IMR-90 (cell line): ENCODE measurements at regions not wholly inside any gene's neighbourhood (a gene's known extent, or its start where the extent isn't known, plus 50 kb on each side); places are given as distances from the start of the nearest gene placed in this dataset.
A peak's percentile ranks its signal among the peaks of the same experiment; 100 is the strongest.

ENCODE experiments used
- ATAC-seq: fragments of 200-7000 bp; cut with Tn5 transposase; 2 replicates; pipeline ENCODE4 v1.9.1; 2020; ENCODE audit warnings: low read depth, mild to moderate bottlenecking, moderate library complexity
- BruUV-seq: library from RNA; stranded (reverse); fragments of 400-500 nt; replicated peaks from 2 replicates; lab custom pipeline; 2021; lab: Mats Ljungman, UMichigan
- CTCF ChIA-PET: fragments of 300-600 bp; formaldehyde crosslinking; extraction: SDS; loops from one replicate; lab custom pipeline; 2021; ENCODE audit warnings: antibody characterized with exemption; lab: Yijun Ruan, JAX
- POLR2A ChIA-PET: fragments of 300-600 bp; sonication (Branson Sonifier 250); formaldehyde crosslinking; loops from one replicate; lab custom pipeline; 2022; ENCODE audit warnings: antibody characterized with exemption; ENCODE audit not compliant: unreplicated experiment; lab: Charles Lee
- DNase-seq: peaks from one replicate; pipeline ENCODE4 v3.0.0; 2013
- H2AFZ ChIP-seq: replicated peaks from 2 replicates; pipeline ENCODE3; 2013; ENCODE audit warnings: low read length, mild to moderate bottlenecking; ENCODE audit not compliant: poor library complexity
- H2AK5ac ChIP-seq: 2 replicates; pipeline ENCODE4 v1.6.1; 2013; ENCODE audit warnings: low read depth, low read length, inconsistent platforms
- H2AK9ac ChIP-seq: replicated peaks from 2 replicates; pipeline ENCODE3; 2013; ENCODE audit warnings: mild to moderate bottlenecking, low read depth, low read length, moderate library complexity; ENCODE audit not compliant: poor library complexity
- H2BK120ac ChIP-seq: 2 replicates; pipeline ENCODE4 v1.6.1; 2013; ENCODE audit warnings: low read depth, low read length, inconsistent platforms
- H2BK15ac ChIP-seq: 3 replicates; pipeline ENCODE4 v1.6.1; 2013; ENCODE audit warnings: low read depth, low read length, inconsistent platforms
- H2BK20ac ChIP-seq: 2 replicates; pipeline ENCODE4 v1.6.1; 2013; ENCODE audit warnings: low read depth, mild to moderate bottlenecking, inconsistent platforms, low read length, moderate library complexity
- H2BK5ac ChIP-seq: 2 replicates; pipeline ENCODE4 v1.6.1; 2013; ENCODE audit warnings: mild to moderate bottlenecking, low read depth, low read length, inconsistent platforms; ENCODE audit not compliant: poor library complexity, severe bottlenecking
- H3K14ac ChIP-seq: replicated peaks from 2 replicates; pipeline ENCODE4 v1.6.1; 2013; ENCODE audit warnings: low read depth, low read length, inconsistent platforms
- H3K18ac ChIP-seq: 2 replicates; pipeline ENCODE4 v1.6.1; 2013; ENCODE audit warnings: low read depth, low read length, control low read depth
- H3K23ac ChIP-seq: 2 replicates; pipeline ENCODE4 v1.6.1; 2013; ENCODE audit warnings: low read depth, low read length, inconsistent platforms
- H3K27ac ChIP-seq: 2 replicates; pipeline ENCODE4 v1.5.1; 2013; ENCODE audit warnings: mild to moderate bottlenecking, control low read depth, low read length; ENCODE audit not compliant: insufficient read depth
- H3K27me3 ChIP-seq: 2 replicates; pipeline ENCODE4 v1.6.1; 2013; ENCODE audit warnings: low read length; ENCODE audit not compliant: control insufficient read depth, insufficient read depth
- H3K36me3 ChIP-seq: 2 replicates; pipeline ENCODE4 v1.6.1; 2013; ENCODE audit warnings: low read length, mixed read lengths; ENCODE audit not compliant: control insufficient read depth, insufficient read depth
- H3K4ac ChIP-seq: 2 replicates; pipeline ENCODE4 v1.6.1; 2013; ENCODE audit warnings: low read depth, low read length, inconsistent platforms
- H3K4me1 ChIP-seq: 2 replicates; pipeline ENCODE4 v1.6.1; 2013; ENCODE audit warnings: low read length, mixed read lengths; ENCODE audit not compliant: control insufficient read depth, insufficient read depth
- H3K4me2 ChIP-seq: 2 replicates; pipeline ENCODE4 v1.6.1; 2013; ENCODE audit warnings: low read depth, mild to moderate bottlenecking, control low read depth, low read length, moderate library complexity
- H3K4me3 ChIP-seq: 2 replicates; pipeline ENCODE4 v1.5.1; 2013; ENCODE audit warnings: low read depth, mild to moderate bottlenecking, control low read depth, low read length, moderate library complexity; ENCODE audit not compliant: insufficient read depth
- H3K56ac ChIP-seq: 2 replicates; pipeline ENCODE4 v1.6.1; 2013; ENCODE audit warnings: low read length, inconsistent platforms; ENCODE audit not compliant: insufficient read depth; ENCODE audit errors: extremely low read depth
- H3K79me1 ChIP-seq, 2 experiments: 2 replicates each; pipeline ENCODE4 v1.6.1; 2013; ENCODE audit warnings: low read length in 2 of 2, inconsistent platforms in 1 of 2, low read depth in 1 of 2
- H3K9ac ChIP-seq: 2 replicates; pipeline ENCODE4 v1.6.1; 2013; ENCODE audit warnings: low read depth, low read length, control low read depth
- H3K9me1 ChIP-seq: 2 replicates; pipeline ENCODE4 v1.6.1; 2013; ENCODE audit warnings: low read length, inconsistent platforms; ENCODE audit not compliant: insufficient read depth
- H3K9me3 ChIP-seq: 2 replicates; pipeline ENCODE4 v1.6.1; 2013; ENCODE audit warnings: low read length; ENCODE audit not compliant: control insufficient read depth, insufficient read depth
- H4K20me1 ChIP-seq: 2 replicates; pipeline ENCODE4 v1.6.1; 2013; ENCODE audit warnings: low read length, inconsistent platforms; ENCODE audit not compliant: insufficient read depth
- H4K5ac ChIP-seq: 2 replicates; pipeline ENCODE4 v1.6.1; 2013; ENCODE audit warnings: mild to moderate bottlenecking, low read depth, low read length, control low read depth
- H4K8ac ChIP-seq, 2 experiments: 2 replicates each; pipeline ENCODE4 v1.6.1; 2013; ENCODE audit warnings: low read depth in 2 of 2, low read length in 2 of 2, control low read depth in 1 of 2, inconsistent platforms in 1 of 2
- H4K91ac ChIP-seq: 2 replicates; pipeline ENCODE4 v1.6.1; 2013; ENCODE audit warnings: low read depth, low read length, inconsistent platforms; ENCODE audit not compliant: insufficient read depth
- BHLHE40 ChIP-seq: fragments of 150-350 bp; IDR thresholded peaks from 2 replicates; pipeline ENCODE4 v1.6.1; 2016; ENCODE audit warnings: mild to moderate bottlenecking, low read depth, low read length
- CEBPB ChIP-seq: IDR thresholded peaks from 2 replicates; pipeline ENCODE4 v1.6.1; 2012; ENCODE audit warnings: low read depth, low read length, improper control_type of control experiment
- CHD1 ChIP-seq: IDR thresholded peaks from 2 replicates; pipeline ENCODE4 v1.6.1; 2012; ENCODE audit warnings: low read depth, low read length, improper control_type of control experiment
- CTCF ChIP-seq: conservative IDR thresholded peaks from 2 replicates; pipeline ENCODE4 v1.5.1; 2012; ENCODE audit warnings: mild to moderate bottlenecking, low read depth, low read length, improper control_type of control experiment
- ELK1 ChIP-seq: fragments of 150-350 bp; IDR thresholded peaks from 2 replicates; pipeline ENCODE4 v1.6.1; 2016; ENCODE audit warnings: low read depth, mild to moderate bottlenecking, low read length, moderate library complexity, borderline replicate concordance
- FOS ChIP-seq: fragments of 150-350 bp; IDR thresholded peaks from 2 replicates; pipeline ENCODE4 v1.6.1; 2016; ENCODE audit warnings: low read depth, low read length
- MXI1 ChIP-seq: IDR thresholded peaks from 2 replicates; pipeline ENCODE4 v1.6.1; 2012; ENCODE audit warnings: low read depth, mild to moderate bottlenecking, low read length, moderate library complexity, borderline replicate concordance
- NFE2L2 ChIP-seq: fragments of 150-350 bp; IDR thresholded peaks from 2 replicates; pipeline ENCODE4 v1.6.1; 2016; ENCODE audit warnings: low read depth, mild to moderate bottlenecking, low read length
- POLR2A ChIP-seq: IDR thresholded peaks from 2 replicates; pipeline ENCODE4 v1.6.1; 2012; ENCODE audit warnings: mild to moderate bottlenecking, low read depth, low read length
- USF2 ChIP-seq: fragments of 150-350 bp; IDR thresholded peaks from 2 replicates; pipeline ENCODE4 v1.6.1; 2017; ENCODE audit warnings: mild to moderate bottlenecking, antibody characterized with exemption, low read length, low read depth
- WGBS, 2 experiments: methylation state at CpG; one replicate each; pipeline versions ENCODE4 v1.1.5 to v1.1.7; 2013; ENCODE audit warnings: missing lambda C conversion rate in 2 of 2; ENCODE audit not compliant: insufficient read length in 1 of 2; ENCODE audit errors: extremely low coverage in 2 of 2; 5-methylcytosine and 5-hydroxymethylcytosine counted together
- dilution Hi-C: fragments of 300-500 bp; cut with HindIII; formaldehyde crosslinking; loops from one replicate; pipeline ENCODE4 v1.14.3; 2018; ENCODE audit warnings: low sequenced_read_pairs; ENCODE audit not compliant: unreplicated experiment
- in situ Hi-C: fragments of 300-500 bp; cut with MboI; formaldehyde crosslinking; loops from 3 replicates; pipeline ENCODE4 v1.14.3; 2019; ENCODE audit warnings: low sequenced_read_pairs, inconsistent platforms, mixed read lengths
- intact Hi-C: fragments of 100-400 bp; cut with micrococcal nuclease; formaldehyde crosslinking; loops from 2 replicates; pipeline ENCODE4 v1.10.0; 2022

GRCh38 chr20:19932170-19932667 lies 84.9 kb upstream of the NAA20 start:
- in situ Hi-C loops (no loop called here), dilution Hi-C loops (no loop called here), intact Hi-C loops (no loop called here)
- no peaks in the 10 kb centered on the region for H3K9me3 ChIP-seq
- H2BK20ac ChIP-seq = peak overlapping the region; percentile 67
- H4K91ac ChIP-seq = peak overlapping the region; percentile 46
- H3K56ac ChIP-seq = peak overlapping the region; percentile 42; the same call in 1 of the 2 replicates
- H3K27ac ChIP-seq = peak overlapping the region; percentile 84
- BruUV-seq = no TSS peak
- no peak overlapping the region for H3K9ac ChIP-seq
- peak overlapping the region; percentile 77; the same call in 1 of the 3 replicates for H2BK15ac ChIP-seq
- CTCF ChIA-PET = interaction anchor here (1.0 kb wide), 1 partner anchor 10 kb away, joined by 3 read pairs; no protein-coding TSS in a partner anchor
- H3K9me1 ChIP-seq = peaks cover 39% of the 10 kb centered on the region
- peak overlapping the region; percentile 51; the same call in 1 of the 2 replicates for H3K23ac ChIP-seq
- TF ChIP-seq CTCF (no peak), BHLHE40 (no peak), FOS (peak; percentile 45; the same call in 1 of the 2 replicates), MXI1 (0 out of 2 replicates have a peak, but pooled peaks have one; percentile 28), USF2 (no peak), ELK1 (no peak), POLR2A (no peak), NFE2L2 (no peak), CHD1 (no peak), CEBPB (no peak)
- H3K27me3 ChIP-seq = no peaks in the 10 kb centered on the region
- peak overlapping the region; percentile 76 for H2AK5ac ChIP-seq
- peak overlapping the region; percentile 21; the same call in 1 of the 2 replicates for H4K5ac ChIP-seq
- no peak overlapping the region for H3K4me3 ChIP-seq
- H3K79me1 ChIP-seq = peaks cover 39 to 83% of the 10 kb centered on the region in 2 experiments
- H3K4me2 ChIP-seq = peak overlapping the region; percentile 48
- H3K18ac ChIP-seq = peak overlapping the region; percentile 45
- ATAC-seq = peak; percentile 84
- no CpG with 5 or more reads among the region's 9 CpGs for WGBS, 2 experiments
- H2BK5ac ChIP-seq = peak overlapping the region; percentile 65
- H4K20me1 ChIP-seq = peaks cover 40% of the 10 kb centered on the region; the same call in 1 of the 2 replicates
- peak; percentile 94 for DNase-seq
- H3K4ac ChIP-seq = peak overlapping the region; percentile 55
- H4K8ac ChIP-seq = peak overlapping the region in 1 of 2 experiments; percentile 71; a peak in 3 of 4 replicates
- peak overlapping the region; percentile 41 for H2BK120ac ChIP-seq
- no peak overlapping the region for H2AK9ac ChIP-seq
- POLR2A ChIA-PET = no interaction called here
- H3K14ac ChIP-seq = peak overlapping the region; percentile 45; the same call in 1 of the 2 replicates
- no peak overlapping the region for H2AFZ ChIP-seq
- H3K36me3 ChIP-seq = peaks cover 15% of the 10 kb centered on the region
- H3K4me1 ChIP-seq = peaks cover 17% of the 10 kb centered on the region
